Testis (tissue), 2 donors: ENCODE measurements at regions not wholly inside any gene's neighbourhood (a gene's known extent, or its start where the extent isn't known, plus 50 kb on each side); places are given as distances from the start of the nearest gene placed in this dataset.

Source experiments
- CTCF ChIP-seq, 3 experiments: fragments of 450-650 bp in 2 of 3; fragments of 200-600 bp in 1 of 3; sonication (generic) in 1 of 3; IDR thresholded peaks; one replicate each; pipeline ENCODE4 v1.5.1; 2016 to 2019; ENCODE audit warnings: antibody characterized with exemption in 3 of 3, mild to moderate bottlenecking in 2 of 3, moderate library complexity in 1 of 3
- POLR2A ChIP-seq: fragments of 450-650 bp; IDR thresholded peaks from one replicate; pipeline ENCODE4 v1.6.1; 2017; ENCODE audit warnings: antibody characterized with exemption, mild to moderate bottlenecking, moderate library complexity

- TF ChIP-seq CTCF (IDR thresholded peaks at IDR 0.05) (no peak), POLR2A (no peak)
These were observed 280.4 kb upstream of the LUZP2 start for GRCh38 chr11:24216488-24216887.
